HG03571 (cell line): ENCODE measurements at regions not wholly inside any gene's neighbourhood (a gene's known extent, or its start where the extent isn't known, plus 50 kb on each side); places are given as distances from the start of the nearest gene placed in this dataset.

Experiments used
- ATAC-seq: cut with Tn5 transposase; IDR thresholded peaks from one replicate; pipeline ENCODE4 v1.9.1; 2021; ENCODE audit not compliant: unreplicated experiment

- ATAC-seq: no peak
These were observed 782.2 kb downstream of the OTOL1 start for GRCh38 chr3:162278834-162279233.

GRCh38 chr3:162285259-162285658 lies 788.7 kb downstream of the OTOL1 start:
- no peak for ATAC-seq

GRCh38 chr3:162287600-162287999 lies 791.0 kb downstream of the OTOL1 start:
- no peak for ATAC-seq

GRCh38 chr3:162292409-162292808 lies 795.8 kb downstream of the OTOL1 start:
- ATAC-seq: no peak

- no peak for ATAC-seq
These were observed 798.8 kb downstream of the OTOL1 start for GRCh38 chr3:162295323-162295983.

- ATAC-seq: no peak
These were observed 806.5 kb downstream of the OTOL1 start for GRCh38 chr3:162302983-162303624.

GRCh38 chr3:162317046-162317445 lies 820.4 kb downstream of the OTOL1 start:
- ATAC-seq: no peak

GRCh38 chr3:162328649-162329048 lies 832.0 kb downstream of the OTOL1 start:
- no peak for ATAC-seq

- no peak for ATAC-seq
These were observed 832.9 kb downstream of the OTOL1 start for GRCh38 chr3:162329514-162329913.

- no peak for ATAC-seq
These were observed 835.7 kb downstream of the OTOL1 start for GRCh38 chr3:162332344-162332743.

GRCh38 chr3:162334537-162334936 lies 837.9 kb downstream of the OTOL1 start:
- no peak for ATAC-seq

- ATAC-seq: no peak
These were observed 841.0 kb downstream of the OTOL1 start for GRCh38 chr3:162337630-162338029.

GRCh38 chr3:162338514-162338913 lies 841.9 kb downstream of the OTOL1 start:
- ATAC-seq: no peak

GRCh38 chr3:162348912-162349311 lies 852.3 kb downstream of the OTOL1 start:
- no peak for ATAC-seq

GRCh38 chr3:162353414-162353813 lies 856.8 kb downstream of the OTOL1 start:
- ATAC-seq: no peak

GRCh38 chr3:162354356-162354755 lies 857.7 kb downstream of the OTOL1 start:
- ATAC-seq: no peak

GRCh38 chr3:162365066-162365719 lies 868.6 kb downstream of the OTOL1 start:
- no peak for ATAC-seq

GRCh38 chr3:162366166-162366766 lies 869.7 kb downstream of the OTOL1 start:
- no peak for ATAC-seq

GRCh38 chr3:162367429-162368260 lies 871.0 kb downstream of the OTOL1 start:
- no peak for ATAC-seq

- ATAC-seq: no peak
These were observed 871.8 kb downstream of the OTOL1 start for GRCh38 chr3:162368417-162368816.

- ATAC-seq: no peak
These were observed 872.7 kb downstream of the OTOL1 start for GRCh38 chr3:162369306-162369705.
